Prostate gland (tissue), 1 donor: ENCODE measurements at regions not wholly inside any gene's neighbourhood (a gene's known extent, or its start where the extent isn't known, plus 50 kb on each side); places are given as distances from the start of the nearest gene placed in this dataset.

Experiments used
- POLR2A ChIP-seq: fragments of 450-650 bp; IDR thresholded peaks from one replicate; pipeline ENCODE4 v1.6.1; 2016; ENCODE audit warnings: antibody characterized with exemption, mild to moderate bottlenecking
- POLR2AphosphoS5 ChIP-seq: sonication (generic); formaldehyde crosslinking; IDR thresholded peaks from one replicate; pipeline ENCODE4 v1.6.1; 2017; ENCODE audit warnings: antibody characterized with exemption

DNA sequence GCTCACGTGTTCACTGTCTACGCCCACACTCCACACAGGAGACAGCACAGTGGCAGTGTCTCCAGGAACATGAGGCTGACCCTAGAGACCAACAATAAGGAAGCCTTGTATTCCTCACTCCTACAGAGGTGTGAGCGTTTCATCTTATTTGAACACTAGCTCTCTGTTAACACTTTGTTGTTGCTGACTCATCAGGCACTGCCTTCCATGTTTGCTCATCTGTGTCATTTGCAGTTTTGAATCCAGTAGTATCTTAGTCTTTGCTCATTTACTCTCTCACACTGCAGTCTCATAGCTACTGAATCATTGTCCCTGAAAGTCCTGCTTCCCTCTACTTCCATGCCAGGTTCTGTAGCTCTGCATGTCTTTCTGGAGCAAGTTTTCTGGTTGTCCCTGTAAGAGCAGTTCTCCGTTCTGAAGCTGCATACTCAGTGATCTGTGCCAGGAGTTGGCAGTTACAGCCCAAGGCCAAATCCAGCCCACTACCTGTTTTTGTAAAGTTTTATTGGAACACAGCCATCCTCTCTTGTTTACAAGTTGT lies 80.3 kb upstream of the DCLK2 start:
- TF ChIP-seq POLR2A (no peak), POLR2AphosphoS5 (no peak)
